NB4 (cell line): ENCODE measurements at regions not wholly inside any gene's neighbourhood (a gene's known extent, or its start where the extent isn't known, plus 50 kb on each side); places are given as distances from the start of the nearest gene placed in this dataset.

Experiments used
- CTCF ChIP-seq: IDR thresholded peaks from one replicate; pipeline ENCODE4 v1.5.1; 2012; ENCODE audit warnings: low read depth, low read length
- MYC ChIP-seq: IDR thresholded peaks from 2 replicates; pipeline ENCODE4 v1.6.1; 2011; ENCODE audit warnings: low read depth, low read length
- POLR2A ChIP-seq: IDR thresholded peaks from 2 replicates; pipeline ENCODE4 v1.6.1; 2011; ENCODE audit warnings: mild to moderate bottlenecking; ENCODE audit not compliant: insufficient read length; ENCODE audit errors: extremely low read depth
- TF ChIP-seq, protein P1 (sequence below): IDR thresholded peaks from 2 replicates; pipeline ENCODE4 v1.6.1; 2011; ENCODE audit warnings: low read depth, low read length

DNA sequence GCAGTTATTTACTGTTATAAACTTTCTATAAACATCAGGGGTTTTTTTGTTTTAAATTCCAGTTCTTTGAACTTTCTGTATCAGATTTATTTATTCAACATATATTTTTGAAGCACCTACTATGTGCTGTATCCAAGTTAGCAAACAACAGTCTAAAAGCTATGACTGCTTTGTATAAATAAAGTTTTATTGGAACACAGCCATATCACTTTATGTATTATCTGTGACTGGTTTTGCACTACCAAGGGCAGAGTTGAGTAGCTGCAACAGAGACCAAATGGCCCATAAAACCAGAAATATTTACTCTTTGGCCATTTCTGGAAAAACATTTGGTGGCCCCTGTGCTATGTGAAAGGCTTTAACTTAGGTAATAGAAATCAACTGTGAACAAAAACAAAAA is 110.2 kb upstream of the ERCC4 start:
- no peak for TF ChIP-seq MYC
- TF ChIP-seq POLR2A, result no peak
- no peak for TF ChIP-seq CTCF
- TF ChIP-seq, protein P1, sequence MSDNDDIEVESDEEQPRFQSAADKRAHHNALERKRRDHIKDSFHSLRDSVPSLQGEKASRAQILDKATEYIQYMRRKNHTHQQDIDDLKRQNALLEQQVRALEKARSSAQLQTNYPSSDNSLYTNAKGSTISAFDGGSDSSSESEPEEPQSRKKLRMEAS, result no peak
